Left forelimb (tissue), 1 donor: ENCODE measurements at regions not wholly inside any gene's neighbourhood (a gene's known extent, or its start where the extent isn't known, plus 50 kb on each side); places are given as distances from the start of the nearest gene placed in this dataset.

Experiments used
- DNase-seq: peaks from one replicate; pipeline ENCODE4 v3.0.0-alpha.2; 2018; ENCODE audit warnings: low spot score

DNA sequence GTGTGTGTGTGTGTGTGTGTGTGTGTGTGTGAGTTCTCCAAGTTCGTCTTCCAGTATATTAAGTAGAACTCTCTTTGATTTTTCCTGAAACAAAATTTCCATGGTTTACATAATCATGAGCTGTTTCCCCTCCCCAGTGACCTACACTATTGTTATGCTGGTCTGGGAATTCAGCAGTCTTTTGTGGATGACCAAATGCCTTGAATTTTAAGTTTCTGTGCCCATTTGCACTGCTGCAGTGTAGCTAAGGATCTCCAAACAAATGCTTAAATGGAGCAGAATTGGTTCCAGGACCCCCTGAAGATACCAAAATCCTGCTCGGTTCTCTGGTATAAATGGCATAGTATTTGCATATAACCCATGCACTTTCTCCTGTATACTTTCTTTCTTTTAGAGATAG, 77.2 kb upstream of the SLC34A2 start:
- no peak for DNase-seq

GRCh38 chr4:25580633-25581467, 74.8 kb upstream of the SLC34A2 start:
- no peak for DNase-seq

DNA sequence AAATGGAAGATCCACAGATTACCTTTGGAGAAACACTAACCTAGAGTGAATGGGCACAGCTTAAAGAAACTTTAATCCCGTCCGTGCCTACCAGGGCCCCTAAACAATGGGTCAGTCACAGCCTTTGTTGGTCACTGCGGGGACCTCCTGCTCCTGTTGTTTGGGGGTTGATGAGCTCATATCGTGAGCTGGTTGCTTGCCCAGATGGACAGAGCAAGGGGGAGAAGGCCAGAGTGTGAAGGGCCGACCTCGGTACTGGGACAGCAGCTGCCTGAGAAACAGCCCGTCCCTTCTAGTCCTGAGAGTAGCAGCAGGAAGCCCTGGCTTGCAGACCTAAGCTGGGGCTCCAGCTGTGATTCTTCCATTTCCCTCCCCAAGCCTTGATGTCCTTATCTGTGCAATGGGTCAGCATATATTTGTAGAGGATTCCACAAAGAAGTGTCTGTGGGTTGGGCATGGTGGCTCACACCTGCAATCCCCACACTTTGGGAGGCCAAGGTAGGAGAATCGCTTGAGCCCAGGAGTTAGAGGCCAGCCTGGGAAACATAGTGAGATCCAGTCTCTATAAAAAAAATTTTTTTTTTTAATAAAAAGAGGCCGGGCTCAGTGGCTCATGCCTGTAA, 69.6 kb upstream of the SLC34A2 start:
- no peak for DNase-seq

GRCh38 chr4:25588206-25588605, 67.4 kb upstream of the SLC34A2 start:
- DNase-seq = no peak

DNA sequence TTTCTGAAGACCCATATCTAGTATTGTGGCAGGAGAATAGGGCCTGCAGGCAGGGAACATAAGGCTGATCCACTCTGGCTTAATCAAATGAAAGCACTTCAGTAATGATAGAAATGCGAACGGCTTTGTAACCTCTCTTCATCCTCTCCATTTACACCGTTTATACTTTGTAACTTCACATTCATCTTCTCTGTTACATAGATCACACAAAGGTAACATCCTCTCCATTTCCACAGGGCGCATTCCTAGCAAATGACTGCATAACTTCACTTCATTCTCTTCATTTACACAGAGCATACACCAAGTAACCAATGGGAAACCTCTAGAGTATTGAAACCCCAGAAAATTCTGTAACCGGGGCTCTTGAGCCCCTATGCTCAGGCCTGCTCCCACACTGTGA, 65.5 kb upstream of the SLC34A2 start:
- DNase-seq = no peak

DNA sequence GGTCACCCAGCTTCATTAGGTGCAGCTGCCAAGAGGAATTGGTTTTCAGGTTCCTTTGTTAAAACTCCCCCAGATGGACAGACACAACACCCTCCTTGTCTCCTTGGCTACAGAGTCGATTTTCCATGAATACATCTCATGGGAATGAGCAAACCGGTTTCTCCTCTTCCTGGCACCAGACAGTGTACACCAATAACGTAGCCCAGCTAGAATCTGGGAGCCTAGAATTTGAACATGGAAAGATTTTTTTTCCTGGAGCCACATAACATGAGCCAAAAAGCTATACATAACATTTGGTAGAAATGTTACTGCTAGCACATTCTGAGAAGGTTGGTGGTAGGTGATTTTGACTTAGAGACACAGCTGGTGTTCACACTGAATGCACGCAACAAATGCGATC, 62.9 kb upstream of the SLC34A2 start:
- no peak for DNase-seq
